ENCODE measurements at regions not wholly inside any gene's neighbourhood (a gene's known extent, or its start where the extent isn't known, plus 50 kb on each side); places are given as distances from the start of the nearest gene placed in this dataset.

DNA sequence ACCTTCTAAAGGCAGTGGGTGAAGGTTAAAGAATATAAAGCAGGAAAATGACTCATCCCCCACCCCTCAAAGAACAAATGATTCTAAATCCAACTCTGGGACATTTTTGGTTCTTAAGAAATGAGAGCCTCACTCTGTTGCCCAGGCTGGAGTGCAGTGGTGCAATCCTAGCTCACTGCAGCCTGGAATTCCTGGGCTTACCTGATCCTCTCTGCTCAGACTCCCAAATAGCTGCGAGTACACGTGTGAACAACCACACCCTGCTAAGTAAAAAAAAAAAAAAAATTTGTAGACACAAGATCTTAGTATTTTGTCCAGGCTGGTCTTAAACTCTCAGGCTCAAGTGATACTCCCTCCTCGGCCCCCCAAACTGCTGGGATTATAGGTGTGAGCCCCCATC lies 298.8 kb upstream of the MAF start:
- TF ChIP-seq POLR2A (IDR thresholded peaks at IDR 0.05; ENCODE audit: low read depth, low read length) (no peak), SPI1 (IDR thresholded peaks at IDR 0.05; ENCODE audit: low read depth, low read length) (no peak)
